GM21717 (cell line): ENCODE measurements at regions not wholly inside any gene's neighbourhood (a gene's known extent, or its start where the extent isn't known, plus 50 kb on each side); places are given as distances from the start of the nearest gene placed in this dataset.
"Not testable (repeated sequence)": the region's sequence is repeated elsewhere in the genome, so short reads cannot be mapped to it uniquely, and the experiment has no call there.

Source experiments
- ATAC-seq: cut with Tn5 transposase; IDR thresholded peaks from one replicate; pipeline ENCODE4 v1.9.1; 2021; ENCODE audit warnings: mild to moderate bottlenecking, moderate library complexity; ENCODE audit not compliant: unreplicated experiment

GRCh38 chr9:33734941-33735835, 60.2 kb upstream of the PRSS3 start:
- ATAC-seq: not testable (repeated sequence)

- ATAC-seq: no peak
These were observed 57.4 kb upstream of the PRSS3 start for GRCh38 chr9:33737811-33738606.

GRCh38 chr9:33739398-33739797, 56.0 kb upstream of the PRSS3 start:
- ATAC-seq: no peak

DNA sequence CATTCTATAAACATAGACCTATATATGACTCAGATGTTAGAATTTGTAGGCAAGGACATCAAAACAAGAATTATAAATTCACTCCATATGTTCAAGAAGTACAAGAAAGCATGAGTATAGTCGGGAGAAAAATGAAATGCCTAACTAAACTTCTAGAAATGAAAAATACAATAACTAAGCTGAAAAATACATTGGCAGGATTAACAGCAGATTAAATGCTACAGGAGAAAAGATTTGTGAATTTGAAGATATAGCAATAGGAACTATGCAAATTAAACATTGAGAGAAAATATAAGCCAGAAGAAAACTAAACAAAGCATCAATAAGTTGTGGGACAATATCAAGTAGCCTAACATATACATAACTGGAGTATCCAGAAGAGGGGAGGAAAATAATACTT, 55.3 kb upstream of the PRSS3 start:
- no peak for ATAC-seq

DNA sequence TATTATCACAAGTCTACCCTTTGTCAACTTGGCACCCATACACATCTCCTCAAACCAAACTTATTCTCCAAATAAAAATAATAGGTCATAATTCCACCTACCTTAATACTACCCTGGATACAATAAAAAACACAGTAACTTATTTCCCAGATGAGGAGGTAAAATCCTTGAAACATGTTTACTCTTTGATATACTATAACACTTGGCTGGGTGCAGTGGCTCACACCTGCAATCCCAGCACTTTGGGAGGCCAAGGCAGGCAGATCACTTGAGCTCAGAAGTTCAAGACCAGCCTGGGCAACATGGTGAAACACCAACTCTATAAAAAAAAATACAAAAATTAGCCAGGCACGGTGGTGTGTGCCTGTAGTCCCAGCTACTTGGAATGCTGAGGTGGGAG, 54.4 kb upstream of the PRSS3 start:
- not testable (repeated sequence) for ATAC-seq

- ATAC-seq: no peak
These were observed 53.3 kb upstream of the PRSS3 start for GRCh38 chr9:33742051-33742450.

GRCh38 chr9:33742519-33742918, 52.8 kb upstream of the PRSS3 start:
- no peak for ATAC-seq
